ENCODE measurements at regions not wholly inside any gene's neighbourhood (a gene's known extent, or its start where the extent isn't known, plus 50 kb on each side); places are given as distances from the start of the nearest gene placed in this dataset.
"Not testable (repeated sequence)": the region's sequence is repeated elsewhere in the genome, so short reads cannot be mapped to it uniquely, and the experiment has no call there.

- Mint-ChIP-seq H3K36me3 (ENCODE audit: low read depth) (no peaks in the 10 kb centered on the region), H3K4me1 (ENCODE audit: low read depth) (peaks cover 6% of the 10 kb centered on the region), H3K27ac (no peak overlapping the region), H3K4me3 (no peak overlapping the region), H3K9me3 (no peaks in the 10 kb centered on the region), H3K27me3 (ENCODE audit: low read depth) (peaks cover 18% of the 10 kb centered on the region)
- DNase-seq: no peak
- CTCF ChIA-PET: no interaction called here
- intact Hi-C loops (cut with micrococcal nuclease): no loop called here
Measured at GRCh38 chr12:75634244-75635222, 123.1 kb upstream of the KRR1 start.

GRCh38 chr12:75633789-75634188 is 122.4 kb upstream of the KRR1 start:
- Mint-ChIP-seq H3K4me3 (no peak overlapping the region), H3K36me3 (ENCODE audit: low read depth) (no peaks in the 10 kb centered on the region), H3K27me3 (ENCODE audit: low read depth) (peaks cover 16% of the 10 kb centered on the region), H3K4me1 (ENCODE audit: low read depth) (peaks cover 6% of the 10 kb centered on the region), H3K9me3 (no peaks in the 10 kb centered on the region), H3K27ac (no peak overlapping the region)
- CTCF ChIA-PET: no interaction called here
- intact Hi-C loops (cut with micrococcal nuclease): no loop called here
- no peak for DNase-seq

- H3K4me1 Mint-ChIP-seq (ENCODE audit: low read depth): peaks cover 6% of the 10 kb centered on the region
- intact Hi-C loops (cut with micrococcal nuclease): no loop called here
- no peaks in the 10 kb centered on the region for H3K9me3 Mint-ChIP-seq
- CTCF ChIA-PET: no interaction called here
- peaks cover 16% of the 10 kb centered on the region for H3K27me3 Mint-ChIP-seq (ENCODE audit: low read depth)
- H3K4me3 Mint-ChIP-seq: no peak overlapping the region
- no peak overlapping the region for H3K27ac Mint-ChIP-seq
- H3K36me3 Mint-ChIP-seq (ENCODE audit: low read depth): no peaks in the 10 kb centered on the region
- no peak for DNase-seq
Measured at GRCh38 chr12:75632442-75632841, 121.0 kb upstream of the KRR1 start.

GRCh38 chr12:75631831-75632230 is 120.4 kb upstream of the KRR1 start:
- no peak overlapping the region for H3K4me3 Mint-ChIP-seq
- H3K4me1 Mint-ChIP-seq (ENCODE audit: low read depth): peaks cover 6% of the 10 kb centered on the region
- intact Hi-C loops (cut with micrococcal nuclease): no loop called here
- CTCF ChIA-PET: no interaction called here
- no peaks in the 10 kb centered on the region for H3K36me3 Mint-ChIP-seq (ENCODE audit: low read depth)
- H3K27ac Mint-ChIP-seq: no peak overlapping the region
- no peak for DNase-seq
- H3K9me3 Mint-ChIP-seq: no peaks in the 10 kb centered on the region
- H3K27me3 Mint-ChIP-seq (ENCODE audit: low read depth): peaks cover 13% of the 10 kb centered on the region

- H3K9me3 Mint-ChIP-seq: no peaks in the 10 kb centered on the region
- intact Hi-C loops (cut with micrococcal nuclease): no loop called here
- no peak overlapping the region for H3K27ac Mint-ChIP-seq
- H3K4me3 Mint-ChIP-seq: no peak overlapping the region
- H3K36me3 Mint-ChIP-seq (ENCODE audit: low read depth): no peaks in the 10 kb centered on the region
- no peak for DNase-seq
- no peaks in the 10 kb centered on the region for H3K4me1 Mint-ChIP-seq (ENCODE audit: low read depth)
- CTCF ChIA-PET: interaction anchor here (0.6 kb wide), 1 partner anchor 94 kb away, joined by 4 read pairs; no protein-coding TSS in a partner anchor
- H3K27me3 Mint-ChIP-seq (ENCODE audit: low read depth): peaks cover 9% of the 10 kb centered on the region
Measured at GRCh38 chr12:75630091-75630490, 118.7 kb upstream of the KRR1 start.

GRCh38 chr12:75628916-75629315 is 117.5 kb upstream of the KRR1 start:
- Mint-ChIP-seq H3K36me3 (ENCODE audit: low read depth) (no peaks in the 10 kb centered on the region), H3K4me1 (ENCODE audit: low read depth) (no peaks in the 10 kb centered on the region), H3K4me3 (no peak overlapping the region), H3K27me3 (ENCODE audit: low read depth) (peaks cover 2% of the 10 kb centered on the region), H3K27ac (no peak overlapping the region), H3K9me3 (no peaks in the 10 kb centered on the region)
- intact Hi-C loops (cut with micrococcal nuclease): no loop called here
- DNase-seq: no peak
- CTCF ChIA-PET: no interaction called here

DNA sequence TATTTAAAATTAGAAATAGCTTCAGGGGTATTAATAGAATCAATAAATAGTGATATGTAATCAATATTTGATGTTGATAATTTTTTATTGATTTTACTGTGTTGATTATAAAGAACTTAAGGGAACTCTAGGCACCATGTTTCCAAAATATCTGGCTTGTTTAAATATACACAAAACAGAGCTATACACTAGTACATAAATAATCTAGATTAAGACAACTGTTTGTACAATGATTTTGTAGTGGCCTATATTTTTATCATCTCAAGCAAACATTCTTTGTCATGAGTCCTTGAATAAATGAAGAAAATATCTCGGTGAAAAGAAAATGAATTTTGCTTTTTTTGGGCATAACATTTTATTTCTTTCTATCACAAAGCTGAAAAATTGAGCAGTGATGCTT is 117.1 kb upstream of the KRR1 start:
- CTCF ChIA-PET: no interaction called here
- no peak for DNase-seq
- no peak overlapping the region for H3K4me3 Mint-ChIP-seq
- H3K27ac Mint-ChIP-seq: no peak overlapping the region
- no peaks in the 10 kb centered on the region for H3K4me1 Mint-ChIP-seq (ENCODE audit: low read depth)
- H3K9me3 Mint-ChIP-seq: no peaks in the 10 kb centered on the region
- intact Hi-C loops (cut with micrococcal nuclease): no loop called here
- no peaks in the 10 kb centered on the region for H3K27me3 Mint-ChIP-seq (ENCODE audit: low read depth)
- H3K36me3 Mint-ChIP-seq (ENCODE audit: low read depth): no peaks in the 10 kb centered on the region

- H3K27ac Mint-ChIP-seq: no peak overlapping the region
- intact Hi-C loops (cut with micrococcal nuclease): no loop called here
- H3K9me3 Mint-ChIP-seq: peaks cover 3% of the 10 kb centered on the region
- H3K4me3 Mint-ChIP-seq: no peak overlapping the region
- DNase-seq: no peak
- peaks cover 2% of the 10 kb centered on the region for H3K27me3 Mint-ChIP-seq (ENCODE audit: low read depth)
- no peaks in the 10 kb centered on the region for H3K36me3 Mint-ChIP-seq (ENCODE audit: low read depth)
- CTCF ChIA-PET: interaction anchor here (0.7 kb wide), 2 partner anchors 108 to 832 kb away, joined by 3 to 4 read pairs; no protein-coding TSS in a partner anchor
- H3K4me1 Mint-ChIP-seq (ENCODE audit: low read depth): no peaks in the 10 kb centered on the region
Measured at GRCh38 chr12:75623631-75624154, 112.3 kb upstream of the KRR1 start.

DNA sequence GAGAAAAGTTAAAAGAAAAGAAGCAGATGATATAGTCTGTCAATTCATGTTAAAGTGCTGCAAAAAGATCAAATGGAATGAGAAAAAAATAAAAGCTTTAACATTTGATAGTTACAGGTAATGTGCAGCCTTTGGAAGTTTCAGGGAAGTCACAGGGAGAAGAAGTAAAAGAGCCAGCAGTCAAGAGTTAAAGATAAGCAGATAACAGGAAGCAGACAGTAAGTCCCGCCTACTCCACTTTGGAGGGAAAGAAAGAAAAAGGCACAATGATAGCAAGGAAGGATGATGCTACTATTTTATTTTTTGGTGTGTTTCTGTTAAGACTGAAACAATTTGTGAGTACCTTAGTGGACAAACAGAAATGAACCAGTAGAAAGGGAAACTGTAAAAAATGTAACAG is 111.1 kb upstream of the KRR1 start:
- no peak overlapping the region for H3K27ac Mint-ChIP-seq
- no peaks in the 10 kb centered on the region for H3K36me3 Mint-ChIP-seq (ENCODE audit: low read depth)
- intact Hi-C loops (cut with micrococcal nuclease): no loop called here
- H3K4me3 Mint-ChIP-seq: no peak overlapping the region
- no peaks in the 10 kb centered on the region for H3K4me1 Mint-ChIP-seq (ENCODE audit: low read depth)
- H3K9me3 Mint-ChIP-seq: peaks cover 3% of the 10 kb centered on the region
- no peak for DNase-seq
- CTCF ChIA-PET: no interaction called here
- H3K27me3 Mint-ChIP-seq (ENCODE audit: low read depth): peaks cover 7% of the 10 kb centered on the region

- DNase-seq; H3K9me3 Mint-ChIP-seq; H3K27ac Mint-ChIP-seq; H3K4me1 Mint-ChIP-seq (ENCODE audit: low read depth); intact Hi-C loops (cut with micrococcal nuclease); H3K4me3 Mint-ChIP-seq; CTCF ChIA-PET; H3K36me3 Mint-ChIP-seq (ENCODE audit: low read depth): not testable (repeated sequence)
- peaks cover 37% of the 10 kb centered on the region for H3K27me3 Mint-ChIP-seq (ENCODE audit: low read depth)
Measured at GRCh38 chr12:75614396-75614795, 103.0 kb upstream of the KRR1 start.

GRCh38 chr12:75613981-75614380 is 102.6 kb upstream of the KRR1 start:
- no peak for DNase-seq
- Mint-ChIP-seq H3K27ac (no peak overlapping the region), H3K4me1 (ENCODE audit: low read depth) (no peaks in the 10 kb centered on the region), H3K9me3 (peaks cover 3% of the 10 kb centered on the region), H3K4me3 (no peak overlapping the region), H3K27me3 (ENCODE audit: low read depth) (peaks cover 35% of the 10 kb centered on the region), H3K36me3 (ENCODE audit: low read depth) (no peaks in the 10 kb centered on the region)
- CTCF ChIA-PET: no interaction called here
- intact Hi-C loops (cut with micrococcal nuclease): no loop called here

DNA sequence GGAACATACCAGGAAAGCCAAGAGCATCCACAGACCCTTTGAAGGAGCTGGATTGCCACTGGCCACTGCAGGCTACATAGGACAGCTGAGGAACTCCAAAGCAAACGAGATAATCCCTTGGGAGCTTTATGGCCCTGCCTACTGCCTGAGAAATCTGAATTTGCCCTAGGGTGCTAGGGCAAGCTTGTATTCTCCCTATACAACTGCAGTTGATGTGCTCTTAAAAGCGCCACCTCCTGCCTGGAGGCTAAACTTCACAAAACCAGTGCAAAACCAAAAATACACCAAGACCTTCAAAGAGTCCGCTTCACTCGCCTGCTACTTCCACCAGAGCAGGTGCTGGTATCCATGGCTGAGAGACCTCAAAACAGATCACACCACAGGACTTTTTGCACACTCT is 99.6 kb upstream of the KRR1 start:
- H3K27me3 Mint-ChIP-seq (ENCODE audit: low read depth): peaks cover 25% of the 10 kb centered on the region
- CTCF ChIA-PET: interaction anchor here (1.3 kb wide), 1 partner anchor 426 kb away, joined by 3 read pairs; no protein-coding TSS in a partner anchor

DNA sequence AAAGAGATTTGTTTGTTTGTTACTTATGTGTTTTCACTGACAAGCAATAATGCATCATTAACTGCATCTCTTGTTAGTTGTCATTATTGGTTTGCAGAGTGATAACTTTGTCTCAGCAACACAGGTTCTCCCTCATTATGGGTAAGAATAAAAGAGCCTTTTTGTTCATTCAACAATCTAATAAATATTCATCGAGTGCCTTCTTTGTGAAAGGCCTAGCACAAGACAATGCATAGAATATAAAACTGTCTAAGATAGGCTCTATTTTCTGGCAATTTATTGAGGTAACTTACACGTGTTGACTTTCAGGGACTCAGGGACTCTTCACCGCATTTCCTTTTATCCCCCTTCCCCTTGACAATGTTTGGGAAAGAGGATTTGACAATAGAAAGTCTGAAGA is 95.5 kb upstream of the KRR1 start:
- H3K27ac Mint-ChIP-seq: no peak overlapping the region
- DNase-seq: no peak
- CTCF ChIA-PET: no interaction called here
- H3K4me1 Mint-ChIP-seq (ENCODE audit: low read depth): no peaks in the 10 kb centered on the region
- H3K4me3 Mint-ChIP-seq: no peak overlapping the region
- intact Hi-C loops (cut with micrococcal nuclease): no loop called here
- H3K9me3 Mint-ChIP-seq: no peaks in the 10 kb centered on the region
- H3K36me3 Mint-ChIP-seq (ENCODE audit: low read depth): no peaks in the 10 kb centered on the region
- peaks cover 9% of the 10 kb centered on the region for H3K27me3 Mint-ChIP-seq (ENCODE audit: low read depth)

More for the DNA sequence above, 99.6 kb upstream of the KRR1 start:
- DNase-seq: no peak
- H3K4me1 Mint-ChIP-seq (ENCODE audit: low read depth): no peaks in the 10 kb centered on the region
- H3K9me3 Mint-ChIP-seq: peaks cover 3% of the 10 kb centered on the region
- H3K4me3 Mint-ChIP-seq: no peak overlapping the region
- no peaks in the 10 kb centered on the region for H3K36me3 Mint-ChIP-seq (ENCODE audit: low read depth)
- intact Hi-C loops (cut with micrococcal nuclease): no loop called here
- no peak overlapping the region for H3K27ac Mint-ChIP-seq
